Right ventricle myocardium inferior (tissue), 1 donor: ENCODE measurements at regions not wholly inside any gene's neighbourhood (a gene's known extent, or its start where the extent isn't known, plus 50 kb on each side); places are given as distances from the start of the nearest gene placed in this dataset.
"Not testable (repeated sequence)": the region's sequence is repeated elsewhere in the genome, so short reads cannot be mapped to it uniquely, and the experiment has no call there.

Experiments used
- ATAC-seq: fragments of 200-7000 bp; cut with Tn5 transposase; one replicate; pipeline ENCODE4 v1.9.1; 2020; ENCODE audit warnings: mild to moderate bottlenecking, moderate library complexity
- DNase-seq: peaks from one replicate; pipeline ENCODE4 v3.0.0; 2021; ENCODE audit errors: missing footprints
- intact Hi-C: fragments of 100-400 bp; cut with DNase I; formaldehyde crosslinking; loops from one replicate; pipeline ENCODE4 v1.11.0; 2022
- donor health status: DM: no; HTN: yes; CAD: no; lungs with severe emphysema.

DNA sequence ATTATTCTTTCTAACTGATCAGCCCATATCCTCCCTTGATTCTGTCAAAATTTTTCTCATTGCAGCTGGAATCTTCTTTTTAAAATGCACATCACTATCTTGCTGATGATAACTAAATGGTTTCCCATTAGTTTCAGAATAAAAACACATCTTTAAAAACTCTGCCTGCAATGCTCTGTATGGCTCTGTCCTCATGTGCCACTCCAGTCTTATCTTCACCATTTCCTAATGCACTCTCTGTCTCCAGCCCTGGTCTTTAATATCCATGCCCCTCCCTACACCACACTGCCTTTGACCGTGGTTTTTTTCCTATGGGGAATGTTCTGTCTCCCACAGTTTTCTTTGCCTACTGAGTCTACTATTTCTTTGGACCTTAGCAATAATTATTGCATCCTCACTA is 244.1 kb upstream of the ARSJ start:
- ATAC-seq = no peak
- DNase-seq = no peak
- intact Hi-C loops = no loop called here

DNA sequence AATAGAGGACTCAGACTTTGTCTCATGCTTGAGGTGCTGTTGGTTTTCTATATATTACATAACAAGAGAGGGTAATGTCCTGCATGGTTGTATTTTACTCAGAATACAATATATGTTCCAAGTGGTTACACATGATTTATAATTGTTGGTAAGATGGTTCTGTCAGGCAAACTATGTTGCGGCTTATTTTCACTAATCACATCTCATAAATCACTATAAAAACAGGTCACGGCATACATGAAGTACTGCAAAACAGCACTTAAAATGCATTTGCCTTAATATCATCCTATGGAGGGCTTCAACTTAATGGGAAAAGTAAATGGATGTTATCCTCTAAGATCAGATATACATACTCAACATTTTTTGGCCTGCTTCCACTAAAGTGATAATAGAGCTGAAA is 246.0 kb upstream of the ARSJ start:
- intact Hi-C loops = no loop called here
- no peak for DNase-seq
- ATAC-seq = no peak

- intact Hi-C loops = no loop called here
- no peak for ATAC-seq
Measured at GRCh38 chr4:114226179-114226578, 246.7 kb upstream of the ARSJ start.

DNA sequence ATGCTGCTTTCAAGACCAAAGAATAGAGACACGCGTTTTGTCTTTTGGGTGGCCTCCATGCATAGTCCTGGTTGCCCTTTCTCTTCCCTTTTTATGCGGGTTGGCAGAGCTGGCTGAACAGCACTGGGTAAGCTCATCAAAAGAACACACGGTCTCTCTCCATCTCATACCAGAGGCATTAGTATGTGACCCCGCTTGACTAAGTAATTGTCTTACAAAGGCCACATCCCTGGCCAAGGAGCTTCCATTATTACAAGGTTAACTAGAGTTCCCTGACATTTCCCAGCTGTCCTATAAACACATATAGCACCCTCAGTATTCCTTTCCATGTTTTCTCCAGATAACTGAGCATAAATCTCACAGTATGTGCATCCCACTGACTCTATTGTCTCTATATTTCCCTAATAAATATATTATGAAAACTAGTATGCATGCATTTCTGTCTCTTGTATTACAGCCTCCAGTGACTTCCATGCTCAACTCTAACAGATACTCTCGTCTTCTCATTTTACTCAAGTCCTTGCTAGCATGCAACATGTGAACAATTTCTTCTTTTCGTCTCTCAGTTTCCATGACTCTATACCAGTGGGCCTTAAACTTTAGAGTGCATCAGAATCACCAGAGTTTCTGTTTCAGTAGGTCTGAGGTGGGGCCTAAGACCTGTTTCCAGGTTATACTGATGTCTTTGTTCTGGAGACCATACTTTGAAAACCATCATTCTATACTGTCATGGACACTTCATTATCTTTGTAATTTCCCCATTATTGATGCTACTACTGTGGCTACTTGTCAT is 247.7 kb upstream of the ARSJ start:
- intact Hi-C loops = no loop called here
- DNase-seq = no peak
- ATAC-seq = no peak

More at GRCh38 chr4:114226179-114226578, 246.7 kb upstream of the ARSJ start:
- no peak for DNase-seq

- DNase-seq = no peak
- ATAC-seq = no peak
- intact Hi-C loops = no loop called here
Measured at GRCh38 chr4:114229706-114230105, 250.3 kb upstream of the ARSJ start.

- DNase-seq (no peak), ATAC-seq (no peak)
- intact Hi-C loops = no loop called here
Measured at GRCh38 chr4:114236171-114236769, 256.8 kb upstream of the ARSJ start.

DNA sequence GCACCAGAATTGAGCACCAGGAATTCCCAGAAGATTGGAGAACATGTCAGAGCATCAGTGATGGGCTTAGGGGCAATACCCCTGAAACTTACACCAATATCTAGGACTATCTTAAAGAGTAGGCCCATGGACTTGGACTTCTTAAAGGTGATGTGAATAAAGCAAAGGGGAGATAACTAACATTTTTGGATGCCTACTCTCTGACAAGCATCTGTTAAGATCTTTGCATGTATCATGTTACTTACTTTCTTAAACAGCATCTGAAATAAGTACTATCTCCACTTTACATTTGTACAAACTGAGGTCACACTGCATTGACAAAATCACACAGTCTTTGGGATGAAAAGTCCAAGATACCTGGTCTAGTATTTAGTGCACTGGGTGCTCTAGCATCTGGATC is 258.6 kb upstream of the ARSJ start:
- intact Hi-C loops = no loop called here
- no peak for ATAC-seq
- DNase-seq = no peak

GRCh38 chr4:114249561-114249960 is 270.1 kb upstream of the ARSJ start:
- ATAC-seq (no peak), DNase-seq (no peak)
- intact Hi-C loops = no loop called here

GRCh38 chr4:114249976-114250375 is 270.5 kb upstream of the ARSJ start:
- DNase-seq (no peak), ATAC-seq (no peak)
- intact Hi-C loops = no loop called here

GRCh38 chr4:114250439-114250891 is 271.0 kb upstream of the ARSJ start:
- no peak for ATAC-seq
- intact Hi-C loops = no loop called here

GRCh38 chr4:114251020-114251419 is 271.6 kb upstream of the ARSJ start:
- DNase-seq (no peak), ATAC-seq (no peak)
- intact Hi-C loops = no loop called here

More at GRCh38 chr4:114250439-114250891, 271.0 kb upstream of the ARSJ start:
- DNase-seq = no peak

DNA sequence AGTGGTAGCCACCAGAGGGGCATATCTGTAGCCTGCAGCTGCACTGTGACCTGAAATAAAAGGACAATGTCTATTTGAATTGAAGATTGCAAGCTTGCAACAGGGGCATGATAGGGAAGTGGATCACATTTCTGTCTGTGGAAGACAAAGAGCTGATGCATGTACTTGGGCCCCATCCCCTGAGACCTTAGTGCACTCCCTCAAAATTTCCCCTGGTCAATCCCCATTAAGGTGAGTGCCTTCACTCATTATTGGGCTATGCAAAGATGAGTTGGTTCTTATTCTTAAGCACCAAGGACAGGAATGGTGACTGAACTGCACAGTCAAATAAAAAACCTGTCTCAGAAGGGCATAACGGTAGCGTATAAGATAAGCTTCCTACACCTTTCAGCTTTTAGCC is 273.1 kb upstream of the ARSJ start:
- ATAC-seq (no peak), DNase-seq (no peak)

DNA sequence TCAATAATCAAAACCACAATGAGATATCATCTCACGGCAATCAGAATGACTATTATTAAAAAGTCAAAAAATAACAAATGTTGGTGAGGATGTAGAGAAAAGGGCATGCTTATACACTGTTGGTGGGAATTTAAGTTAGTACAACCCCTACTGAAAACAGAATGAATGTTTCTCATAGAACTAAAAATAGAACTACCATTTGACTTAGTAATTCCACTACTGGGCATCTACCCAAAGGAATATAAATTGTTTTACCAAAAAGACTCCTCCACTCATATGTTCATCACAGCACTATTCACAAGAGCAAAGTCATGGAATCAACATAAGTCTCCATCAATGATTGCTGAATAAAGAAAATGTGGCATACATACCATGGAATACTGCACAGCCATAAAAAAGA is 278.1 kb upstream of the ARSJ start:
- no peak for DNase-seq
- intact Hi-C loops = no loop called here
- no peak for ATAC-seq

More for the DNA sequence above, 273.1 kb upstream of the ARSJ start:
- intact Hi-C loops = no loop called here

- ATAC-seq, intact Hi-C loops, DNase-seq: not testable (repeated sequence)
Measured at GRCh38 chr4:114262421-114262820, 283.0 kb upstream of the ARSJ start.

DNA sequence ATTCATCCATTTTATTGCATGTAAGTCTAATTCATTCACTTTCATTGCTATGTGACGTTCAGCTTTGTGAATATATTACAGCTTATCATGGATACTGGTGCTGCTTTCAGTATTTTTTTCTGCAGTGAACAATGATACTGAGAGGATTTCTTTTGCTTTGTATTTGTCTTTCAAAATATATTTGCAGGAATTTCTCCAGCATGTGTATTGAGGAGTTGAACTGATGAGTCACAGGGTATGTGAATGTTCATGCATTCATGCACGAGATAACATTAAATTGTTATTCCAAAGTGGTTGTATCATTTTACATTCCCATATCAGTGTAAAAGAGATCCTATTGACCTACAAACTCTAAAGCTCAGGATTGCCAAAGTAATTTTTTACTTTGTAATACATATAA is 283.8 kb upstream of the ARSJ start:
- intact Hi-C loops = no loop called here
- ATAC-seq (no peak), DNase-seq (no peak)

- intact Hi-C loops = no loop called here
- no peak for DNase-seq
Measured at GRCh38 chr4:114264452-114264851, 285.0 kb upstream of the ARSJ start.

DNA sequence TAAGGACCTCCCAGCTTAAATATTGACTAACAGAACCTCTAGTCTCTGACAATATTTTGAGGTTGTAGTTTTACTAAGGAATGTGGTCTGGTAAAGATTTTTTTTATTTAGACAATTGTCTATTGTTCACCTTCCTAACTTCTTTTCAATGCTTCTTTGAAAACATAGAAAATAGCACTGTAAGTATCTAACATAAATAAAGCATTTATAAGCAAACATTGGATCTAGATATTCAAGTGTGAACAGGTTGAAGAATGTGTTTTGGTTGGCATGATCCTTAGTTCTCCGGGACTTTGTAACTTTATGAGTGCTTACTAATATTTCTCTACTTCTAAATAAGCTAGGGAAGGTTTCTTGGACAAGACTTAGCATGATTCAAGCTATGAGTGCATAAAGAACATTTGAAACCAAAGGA is 285.4 kb upstream of the ARSJ start:
- intact Hi-C loops = no loop called here
- ATAC-seq (no peak), DNase-seq (no peak)

More at GRCh38 chr4:114264452-114264851, 285.0 kb upstream of the ARSJ start:
- ATAC-seq = no peak

DNA sequence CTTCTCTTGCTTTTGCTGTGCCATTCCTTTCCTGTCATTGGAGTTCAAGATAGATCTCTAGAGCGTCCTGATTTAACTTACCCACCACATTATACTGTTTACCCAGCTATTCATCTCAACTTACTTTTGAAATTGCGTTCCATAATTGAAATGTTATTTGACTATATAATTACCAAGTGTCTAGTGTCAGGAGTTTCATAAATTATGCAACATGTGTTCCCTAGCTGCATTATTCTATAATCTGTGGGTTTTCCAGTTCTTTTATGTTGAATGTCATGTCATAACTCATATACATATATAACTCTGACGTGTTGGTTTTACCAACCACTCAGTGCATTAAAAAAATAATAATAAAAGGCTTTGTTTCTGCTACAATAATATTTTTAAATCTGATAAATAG is 285.9 kb upstream of the ARSJ start:
- no peak for DNase-seq
- intact Hi-C loops = no loop called here
- ATAC-seq = no peak

DNA sequence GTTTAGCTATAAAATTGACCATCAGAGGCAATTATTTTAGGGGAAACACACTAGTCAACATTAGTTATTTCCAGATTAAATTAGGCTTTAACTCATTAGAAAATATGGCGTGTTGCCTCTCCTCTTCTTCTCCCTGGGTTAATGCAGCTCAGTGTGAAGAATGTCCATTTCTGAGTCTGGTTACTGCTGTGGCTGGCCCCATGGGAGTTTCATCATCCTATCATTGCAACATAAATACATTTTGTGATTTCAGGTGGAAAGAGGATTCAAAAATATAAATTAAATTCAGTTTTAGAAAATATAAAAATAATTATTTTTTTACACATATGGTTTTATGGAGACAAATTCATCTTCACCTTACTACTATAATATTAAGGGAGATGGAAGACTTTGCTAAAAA is 288.5 kb upstream of the ARSJ start:
- intact Hi-C loops = no loop called here
- no peak for ATAC-seq

DNA sequence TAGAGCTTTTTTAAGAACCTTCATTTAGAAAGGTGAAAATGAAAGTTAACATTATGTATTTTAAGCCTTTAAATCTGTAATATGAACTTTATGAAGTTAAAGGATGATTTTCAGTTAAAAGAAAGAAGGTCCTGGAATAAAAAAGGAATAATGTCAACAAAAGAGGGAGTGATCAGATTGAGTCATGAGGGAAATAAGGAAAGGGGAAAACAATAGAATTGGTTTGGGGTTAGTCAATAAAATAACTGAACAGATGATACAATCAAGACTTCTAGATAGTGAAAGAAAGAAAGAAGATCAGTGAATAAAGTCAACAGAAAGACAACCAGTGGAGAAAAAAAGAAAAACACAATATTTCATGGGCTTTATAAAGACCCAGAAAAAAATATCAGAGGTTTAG is 291.6 kb upstream of the ARSJ start:
- no peak for DNase-seq
- ATAC-seq = no peak
- intact Hi-C loops = no loop called here

More for the DNA sequence above, 288.5 kb upstream of the ARSJ start:
- no peak for DNase-seq
